Activated CD8-positive, alpha-beta T cell treated with anti-CD3 and anti-CD28 coated beads for 36 hours (primary cell): ENCODE measurements at regions not wholly inside any gene's neighbourhood (a gene's known extent, or its start where the extent isn't known, plus 50 kb on each side); places are given as distances from the start of the nearest gene placed in this dataset.

Experiments
- ATAC-seq: fragments of 200-7000 bp; cut with Tn5 transposase; one replicate; pipeline ENCODE4 v1.10.0; 2021; ENCODE audit warnings: mild to moderate bottlenecking, moderate library complexity
- CTCF ChIA-PET: fragments of 350-600 bp; sonication (Branson Sonifier 250); formaldehyde crosslinking; loops from one replicate; lab custom pipeline; 2021; ENCODE audit warnings: antibody characterized with exemption; lab: Charles Lee
- POLR2A ChIA-PET: fragments of 350-600 bp; sonication (Branson Sonifier 250); formaldehyde crosslinking; loops from one replicate; lab custom pipeline; 2021; ENCODE audit warnings: antibody characterized with exemption; lab: Charles Lee
- DNase-seq: peaks from one replicate; pipeline ENCODE4 v3.0.0-alpha.2; 2020
- H3K27ac Mint-ChIP-seq: one replicate; pipeline ENCODE4 v1.8.0; 2021; ENCODE audit warnings: mild to moderate bottlenecking, mixed read lengths
- H3K27me3 Mint-ChIP-seq: one replicate; pipeline ENCODE4 v1.8.0; 2021; ENCODE audit warnings: mixed read lengths
- H3K36me3 Mint-ChIP-seq: one replicate; pipeline ENCODE4 v1.8.0; 2021; ENCODE audit warnings: low read depth, mixed read lengths
- H3K4me1 Mint-ChIP-seq: one replicate; pipeline ENCODE4 v1.8.0; 2021; ENCODE audit warnings: low read depth, mixed read lengths
- H3K4me3 Mint-ChIP-seq: one replicate; pipeline ENCODE4 v1.8.0; 2021; ENCODE audit warnings: mild to moderate bottlenecking, moderate library complexity, mixed read lengths
- H3K9me3 Mint-ChIP-seq: one replicate; pipeline ENCODE4 v1.8.0; 2021; ENCODE audit warnings: mixed read lengths
- CTCF ChIP-seq: fragments of 200-600 bp; IDR thresholded peaks from one replicate; pipeline ENCODE4 v1.8.0; 2022; ENCODE audit warnings: antibody characterized with exemption, mild to moderate bottlenecking
- intact Hi-C: fragments of 100-400 bp; cut with micrococcal nuclease; formaldehyde crosslinking; loops from one replicate; pipeline ENCODE4 v1.10.0; 2022

DNA sequence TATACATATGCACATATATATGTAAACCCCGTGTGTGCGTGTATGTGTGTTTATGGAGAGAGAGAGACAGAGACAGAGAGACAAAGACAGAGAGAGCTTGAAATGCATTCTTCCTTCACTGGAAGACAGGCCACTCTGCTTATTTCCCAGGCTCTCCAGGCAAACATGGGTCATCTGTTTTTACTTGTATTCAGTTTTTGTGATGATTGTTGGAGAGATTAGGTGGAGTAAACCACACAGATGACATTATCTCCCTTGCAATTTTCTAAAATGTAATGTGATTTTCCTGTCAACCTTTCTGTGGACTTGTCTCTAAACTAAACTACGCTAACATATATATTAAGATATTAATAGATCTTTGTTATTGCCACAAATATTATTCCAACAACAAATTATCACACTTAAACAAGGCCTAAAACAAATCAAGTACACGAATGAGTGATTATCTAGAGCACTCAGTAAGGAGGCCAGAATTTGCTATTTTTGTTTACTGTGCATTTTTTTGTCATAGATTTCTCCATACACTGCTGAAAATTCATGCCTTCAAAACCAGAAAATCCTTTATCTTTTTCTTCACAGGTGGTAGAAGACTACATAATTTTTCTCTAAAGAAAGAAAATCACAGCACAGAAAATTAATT, 251.8 kb upstream of the SLIT2 start:
- CTCF ChIA-PET = no interaction called here
- Mint-ChIP-seq H3K4me1 (no peaks in the 10 kb centered on the region), H3K27me3 (no peaks in the 10 kb centered on the region), H3K9me3 (peaks cover 9% of the 10 kb centered on the region), H3K27ac (no peak overlapping the region), H3K4me3 (no peak overlapping the region), H3K36me3 (no peaks in the 10 kb centered on the region)
- intact Hi-C loops = no loop called here
- ATAC-seq = no peak
- no peak for TF ChIP-seq CTCF
- DNase-seq = no peak
- POLR2A ChIA-PET = no interaction called here

DNA sequence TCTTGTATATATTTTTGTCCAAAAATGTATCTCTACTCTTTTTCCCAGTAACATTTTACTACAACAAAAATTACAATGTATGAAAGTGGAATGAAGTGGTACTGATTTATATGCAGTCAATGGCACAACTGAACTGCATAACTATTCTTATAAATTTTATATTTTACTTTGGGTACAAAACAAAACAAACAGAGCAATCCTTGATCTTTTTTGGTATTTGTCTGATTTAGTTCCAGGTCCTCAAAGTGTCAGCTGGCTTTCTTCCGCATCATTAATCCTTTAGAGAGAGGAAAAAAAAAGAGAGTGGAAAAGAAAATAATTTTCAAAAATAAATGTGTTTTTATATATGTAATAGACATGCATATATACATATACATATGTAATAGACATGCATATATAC, 252.4 kb upstream of the SLIT2 start:
- no peak for DNase-seq
- H3K4me1 Mint-ChIP-seq = no peaks in the 10 kb centered on the region

GRCh38 chr4:19993242-19993641, 258.5 kb upstream of the SLIT2 start:
- peaks cover 4% of the 10 kb centered on the region for H3K9me3 Mint-ChIP-seq
- no peaks in the 10 kb centered on the region for H3K4me1 Mint-ChIP-seq
- no peak overlapping the region for H3K27ac Mint-ChIP-seq
- POLR2A ChIA-PET = no interaction called here
- no peak for ATAC-seq
- H3K27me3 Mint-ChIP-seq = no peaks in the 10 kb centered on the region
- no peak overlapping the region for H3K4me3 Mint-ChIP-seq
- DNase-seq = no peak
- no peak for TF ChIP-seq CTCF
- CTCF ChIA-PET = no interaction called here
- no peaks in the 10 kb centered on the region for H3K36me3 Mint-ChIP-seq
- intact Hi-C loops = no loop called here

More for the DNA sequence above, 252.4 kb upstream of the SLIT2 start:
- TF ChIP-seq CTCF = no peak
- Mint-ChIP-seq H3K27me3 (no peaks in the 10 kb centered on the region), H3K9me3 (peaks cover 9% of the 10 kb centered on the region), H3K4me3 (no peak overlapping the region), H3K36me3 (no peaks in the 10 kb centered on the region), H3K27ac (no peak overlapping the region)
- intact Hi-C loops = no loop called here
- ATAC-seq = no peak
- ChIA-PET CTCF (no interaction called here), POLR2A (no interaction called here)

GRCh38 chr4:19992471-19993093, 259.1 kb upstream of the SLIT2 start:
- H3K4me1 Mint-ChIP-seq = no peaks in the 10 kb centered on the region
- intact Hi-C loops = no loop called here
- H3K4me3 Mint-ChIP-seq = no peak overlapping the region
- TF ChIP-seq CTCF = no peak
- no peaks in the 10 kb centered on the region for H3K36me3 Mint-ChIP-seq
- POLR2A ChIA-PET = no interaction called here
- H3K9me3 Mint-ChIP-seq = peaks cover 4% of the 10 kb centered on the region
- no peaks in the 10 kb centered on the region for H3K27me3 Mint-ChIP-seq
- CTCF ChIA-PET = no interaction called here
- DNase-seq = no peak
- ATAC-seq = no peak
- H3K27ac Mint-ChIP-seq = no peak overlapping the region

GRCh38 chr4:19987746-19988145, 264.0 kb upstream of the SLIT2 start:
- ATAC-seq = no peak
- Mint-ChIP-seq H3K4me1 (no peaks in the 10 kb centered on the region), H3K9me3 (peaks cover 6% of the 10 kb centered on the region), H3K36me3 (no peaks in the 10 kb centered on the region), H3K4me3 (no peak overlapping the region), H3K27ac (no peak overlapping the region), H3K27me3 (no peaks in the 10 kb centered on the region)
- ChIA-PET POLR2A (no interaction called here), CTCF (no interaction called here)
- no peak for DNase-seq
- no peak for TF ChIP-seq CTCF
- intact Hi-C loops = no loop called here
